HG02642 (cell line): ENCODE measurements at regions not wholly inside any gene's neighbourhood (a gene's known extent, or its start where the extent isn't known, plus 50 kb on each side); places are given as distances from the start of the nearest gene placed in this dataset.
"Not testable (repeated sequence)": the region's sequence is repeated elsewhere in the genome, so short reads cannot be mapped to it uniquely, and the experiment has no call there.

ENCODE experiments used
- ATAC-seq: cut with Tn5 transposase; IDR thresholded peaks from one replicate; pipeline ENCODE4 v1.9.1; 2021; ENCODE audit warnings: mild to moderate bottlenecking; ENCODE audit not compliant: unreplicated experiment, poor library complexity

- ATAC-seq, result no peak
Measured at GRCh38 chr7:93048136-93048930, 69.4 kb downstream of the SAMD9 start.

- no peak for ATAC-seq
Measured at GRCh38 chr7:93047514-93048099, 70.2 kb downstream of the SAMD9 start.

GRCh38 chr7:93046641-93047040, 71.1 kb downstream of the SAMD9 start:
- no peak for ATAC-seq

- ATAC-seq, result no peak
Measured at GRCh38 chr7:93044147-93044810, 73.5 kb downstream of the SAMD9 start.

GRCh38 chr7:93043385-93043985, 74.3 kb downstream of the SAMD9 start:
- ATAC-seq, result no peak

GRCh38 chr7:93040355-93040754, 77.4 kb downstream of the SAMD9 start:
- ATAC-seq, result no peak

GRCh38 chr7:93039786-93040185, 78.0 kb downstream of the SAMD9 start:
- no peak for ATAC-seq

- ATAC-seq, result no peak
Measured at GRCh38 chr7:93039282-93039681, 78.5 kb downstream of the SAMD9 start.

- peak; percentile 94 for ATAC-seq
Measured at GRCh38 chr7:93036807-93037206, 81.0 kb downstream of the SAMD9 start.

GRCh38 chr7:93036149-93036640, 81.6 kb downstream of the SAMD9 start:
- no peak for ATAC-seq

- ATAC-seq, result no peak
Measured at GRCh38 chr7:93031795-93032194, 86.0 kb downstream of the SAMD9 start.

GRCh38 chr7:93030605-93031225, 87.1 kb downstream of the SAMD9 start:
- no peak for ATAC-seq

- ATAC-seq, result no peak
Measured at GRCh38 chr7:93029056-93029455, 88.7 kb downstream of the SAMD9 start.

- no peak for ATAC-seq
Measured at GRCh38 chr7:93028610-93029009, 89.2 kb downstream of the SAMD9 start.

- ATAC-seq, result no peak
Measured at GRCh38 chr7:93027044-93027443, 90.7 kb downstream of the SAMD9 start.

GRCh38 chr7:93026425-93026824, 91.4 kb downstream of the SAMD9 start:
- ATAC-seq, result no peak

GRCh38 chr7:93025389-93025788, 92.4 kb downstream of the SAMD9 start:
- ATAC-seq, result no peak

- not testable (repeated sequence) for ATAC-seq
Measured at GRCh38 chr7:93022931-93023478, 94.8 kb downstream of the SAMD9 start.

- ATAC-seq, result no peak
Measured at GRCh38 chr7:93021748-93022147, 96.0 kb downstream of the SAMD9 start.

GRCh38 chr7:93018716-93019115, 99.1 kb downstream of the SAMD9 start:
- ATAC-seq, result no peak
